ENCODE measurements at regions not wholly inside any gene's neighbourhood (a gene's known extent, or its start where the extent isn't known, plus 50 kb on each side); places are given as distances from the start of the nearest gene placed in this dataset.

GRCh38 chr12:88932457-88932856 is 352.2 kb upstream of the KITLG start:
- no peak overlapping the region for H3K4me3 ChIP-seq (ENCODE audit: low read length)
- no peak for TF ChIP-seq CTCF (IDR thresholded peaks at IDR 0.05; ENCODE audit: insufficient read depth, low read depth, low read length, missing control alignments)
- DNase-seq (ENCODE audit: low read depth), result no peak

- no peak overlapping the region for H3K4me3 ChIP-seq (ENCODE audit: low read length)
- TF ChIP-seq CTCF (IDR thresholded peaks at IDR 0.05; ENCODE audit: insufficient read depth, low read depth, low read length, missing control alignments), result no peak
- DNase-seq (ENCODE audit: low read depth), result no peak
Measured at GRCh38 chr12:88931598-88931997, 351.3 kb upstream of the KITLG start.

GRCh38 chr12:88925454-88925853 is 345.2 kb upstream of the KITLG start:
- no peak for DNase-seq (ENCODE audit: low read depth)
- H3K4me3 ChIP-seq (ENCODE audit: low read length), result no peak overlapping the region
- no peak for TF ChIP-seq CTCF (IDR thresholded peaks at IDR 0.05; ENCODE audit: insufficient read depth, low read depth, low read length, missing control alignments)

- TF ChIP-seq CTCF (IDR thresholded peaks at IDR 0.05; ENCODE audit: insufficient read depth, low read depth, low read length, missing control alignments), result no peak
- no peak for DNase-seq (ENCODE audit: low read depth)
- H3K4me3 ChIP-seq (ENCODE audit: low read length), result no peak overlapping the region
Measured at GRCh38 chr12:88924162-88924561, 343.9 kb upstream of the KITLG start.

- no peak overlapping the region for H3K4me3 ChIP-seq (ENCODE audit: low read length)
- no peak for DNase-seq (ENCODE audit: low read depth)
- no peak for TF ChIP-seq CTCF (IDR thresholded peaks at IDR 0.05; ENCODE audit: insufficient read depth, low read depth, low read length, missing control alignments)
Measured at GRCh38 chr12:88923631-88924030, 343.4 kb upstream of the KITLG start.

GRCh38 chr12:88922816-88923215 is 342.5 kb upstream of the KITLG start:
- TF ChIP-seq CTCF (IDR thresholded peaks at IDR 0.05; ENCODE audit: insufficient read depth, low read depth, low read length, missing control alignments), result no peak
- DNase-seq (ENCODE audit: low read depth), result peak; percentile 63
- no peak overlapping the region for H3K4me3 ChIP-seq (ENCODE audit: low read length)

GRCh38 chr12:88921890-88922532 is 341.7 kb upstream of the KITLG start:
- no peak for DNase-seq (ENCODE audit: low read depth)
- no peak for TF ChIP-seq CTCF (IDR thresholded peaks at IDR 0.05; ENCODE audit: insufficient read depth, low read depth, low read length, missing control alignments)

More at GRCh38 chr12:88921890-88922532, 341.7 kb upstream of the KITLG start:
- H3K4me3 ChIP-seq (ENCODE audit: low read length), result no peak overlapping the region

All from epithelial cell of esophagus (primary cell).